IPS-NIHi7 (cell line): ENCODE measurements at regions not wholly inside any gene's neighbourhood (a gene's known extent, or its start where the extent isn't known, plus 50 kb on each side); places are given as distances from the start of the nearest gene placed in this dataset.

Experiments used
- DNase-seq: peaks from one replicate; pipeline ENCODE4 v3.0.0; 2012; ENCODE audit warnings: mixed read lengths; ENCODE audit errors: extremely low spot score

GRCh38 chrX:39941332-39941920, 156.3 kb downstream of the BCOR start:
- no peak for DNase-seq

DNA sequence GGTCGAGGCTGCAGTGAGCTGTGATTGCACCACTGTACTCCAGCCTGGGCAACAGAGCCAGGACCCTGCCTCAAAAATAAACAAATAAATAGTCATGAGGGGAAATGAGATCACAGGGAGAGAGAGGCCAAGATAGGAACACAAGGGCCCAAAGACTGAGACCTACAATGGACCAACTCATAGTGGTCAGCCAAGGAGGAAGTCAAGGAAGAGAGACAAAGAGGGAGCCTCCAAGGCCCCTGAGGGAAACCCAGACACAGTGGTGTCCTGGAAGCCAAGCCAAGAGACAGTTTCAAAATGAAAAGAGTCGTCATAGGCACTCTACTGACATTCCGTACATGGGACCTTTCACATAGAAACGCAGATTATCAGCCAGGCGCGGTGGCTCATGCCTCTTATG, 153.3 kb downstream of the BCOR start:
- DNase-seq: no peak

GRCh38 chrX:39945709-39946108, 152.0 kb downstream of the BCOR start:
- no peak for DNase-seq

DNA sequence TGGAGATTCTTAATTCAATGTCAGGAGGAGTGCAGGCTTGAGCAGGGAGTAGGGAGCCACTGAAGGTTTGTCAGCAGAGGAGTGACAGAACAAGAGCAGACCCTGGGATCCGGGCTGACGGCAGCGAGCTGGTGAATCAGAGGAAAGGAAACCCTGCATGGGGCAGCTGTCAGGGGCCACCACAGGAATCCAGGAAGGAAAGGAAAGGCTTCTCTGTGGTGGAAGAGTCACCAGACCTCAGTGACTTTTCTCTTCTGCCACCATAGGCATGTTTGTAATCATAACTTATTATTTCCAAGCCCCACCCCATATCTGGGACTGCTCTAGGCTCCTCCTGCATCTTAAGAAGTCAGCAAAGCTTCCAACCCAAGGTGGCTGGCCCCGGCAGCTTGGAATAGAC, 150.9 kb downstream of the BCOR start:
- DNase-seq: no peak

- DNase-seq: no peak
These were observed 149.2 kb downstream of the BCOR start for GRCh38 chrX:39948582-39948981.

DNA sequence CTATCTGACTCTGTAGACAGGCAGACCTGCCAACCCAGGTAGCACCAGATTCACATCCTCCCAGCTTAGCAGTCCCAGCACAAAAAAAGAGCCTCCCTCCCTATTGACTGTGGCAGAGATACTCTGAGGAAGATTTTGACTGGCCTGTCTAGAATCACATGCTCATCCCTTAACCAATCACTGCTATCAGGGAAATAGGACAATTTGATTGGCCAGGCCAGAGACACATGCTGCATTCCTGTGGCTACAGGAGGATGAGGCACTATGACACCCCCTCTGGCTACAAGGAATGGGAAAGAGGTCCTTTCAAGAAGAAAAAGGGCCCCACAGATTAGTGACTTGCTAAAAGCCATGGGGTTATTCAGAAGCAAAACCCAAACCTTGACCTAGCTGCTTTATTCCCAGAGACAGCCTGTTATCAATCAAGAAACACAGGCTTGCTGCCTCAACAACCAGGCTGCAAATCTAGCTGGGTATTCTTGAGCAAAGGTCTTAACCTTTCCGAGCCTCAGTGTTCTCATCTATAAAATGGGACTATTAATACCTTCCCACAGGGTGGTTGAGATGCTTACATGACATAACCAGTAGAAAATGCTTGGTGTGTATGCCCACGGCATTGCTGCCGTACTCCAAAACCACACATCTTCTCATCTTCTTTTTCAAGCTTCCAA, 147.6 kb downstream of the BCOR start:
- DNase-seq: no peak

DNA sequence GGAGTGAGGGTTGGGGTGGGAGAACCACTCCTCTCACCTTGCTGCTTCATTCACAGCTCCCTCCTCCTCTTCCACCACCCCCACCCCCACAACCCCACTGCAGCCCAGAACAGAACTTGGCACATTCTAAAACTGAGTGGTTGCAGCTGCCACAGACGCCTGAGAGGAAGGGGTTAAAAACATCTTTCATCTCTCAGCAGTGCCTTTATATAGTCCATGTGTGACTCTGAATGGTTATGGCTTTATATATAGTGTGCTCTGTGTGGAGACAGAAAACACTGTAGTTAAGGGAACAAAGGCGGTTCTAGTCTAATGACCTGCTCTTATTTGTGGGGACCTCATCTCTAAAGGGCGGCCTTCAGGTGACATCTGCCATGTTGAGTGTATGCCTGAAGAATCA, 144.8 kb downstream of the BCOR start:
- DNase-seq: no peak

- no peak for DNase-seq
These were observed 143.9 kb downstream of the BCOR start for GRCh38 chrX:39953879-39954278.

DNA sequence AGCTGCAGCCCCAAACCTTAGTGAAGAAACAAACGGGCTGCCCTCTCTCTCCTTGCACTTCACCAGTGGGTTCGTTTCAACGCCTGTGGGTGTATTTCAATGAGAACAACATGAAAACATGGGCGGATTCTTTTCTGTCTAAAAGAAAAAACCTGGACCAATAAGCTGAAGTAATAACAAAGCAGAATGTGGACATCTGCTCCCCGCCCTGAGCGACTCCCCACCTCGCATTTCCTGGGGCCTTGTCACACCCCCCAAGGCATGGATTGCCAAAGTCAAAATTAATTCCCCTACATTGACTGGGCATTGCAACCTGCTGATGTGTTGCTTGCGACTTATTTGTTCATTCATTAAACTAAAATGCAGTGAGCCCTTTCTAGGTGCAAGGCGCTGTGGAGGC, 142.9 kb downstream of the BCOR start:
- DNase-seq: no peak

DNA sequence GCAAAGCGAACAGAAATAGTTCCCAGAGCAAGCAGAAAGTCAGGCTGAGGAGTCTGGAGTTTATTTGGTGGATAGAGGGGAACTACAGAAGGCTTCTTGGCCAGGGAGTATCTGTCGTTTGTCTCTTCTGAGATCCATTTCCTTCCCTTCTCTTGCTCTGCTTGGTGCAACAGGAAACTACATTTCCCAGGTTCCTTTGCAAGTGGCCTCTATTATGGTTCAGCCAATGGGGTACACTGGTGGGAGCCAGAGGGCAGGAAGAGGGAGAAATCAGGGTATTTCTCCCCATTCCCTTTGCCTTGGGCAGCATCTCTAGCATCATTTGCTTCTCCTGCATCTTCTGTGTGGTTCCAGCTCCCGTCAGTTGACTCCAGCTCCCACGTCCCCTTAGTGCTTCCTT, 142.1 kb downstream of the BCOR start:
- no peak for DNase-seq

GRCh38 chrX:39956803-39957394, 140.9 kb downstream of the BCOR start:
- DNase-seq: no peak

- no peak for DNase-seq
These were observed 139.8 kb downstream of the BCOR start for GRCh38 chrX:39957816-39958566.

DNA sequence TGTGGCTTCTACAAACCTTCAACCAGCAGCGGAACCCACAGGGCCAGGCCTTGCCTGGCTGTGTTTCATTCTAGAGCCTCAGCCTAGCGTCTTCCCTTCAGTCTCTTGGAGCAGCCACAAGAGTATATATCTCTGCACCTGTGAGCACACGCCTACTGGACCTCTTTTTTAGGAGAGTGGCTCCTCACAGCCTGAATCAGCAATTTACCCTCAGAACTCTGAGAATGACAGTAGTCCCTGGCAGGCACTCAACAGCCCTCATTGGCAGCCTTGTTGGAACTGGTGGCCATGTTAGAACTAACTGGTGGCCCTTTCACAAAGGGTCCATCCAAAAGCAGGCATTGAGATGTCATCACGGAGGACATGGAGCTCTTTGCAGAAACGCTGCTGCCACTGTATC, 138.9 kb downstream of the BCOR start:
- no peak for DNase-seq

DNA sequence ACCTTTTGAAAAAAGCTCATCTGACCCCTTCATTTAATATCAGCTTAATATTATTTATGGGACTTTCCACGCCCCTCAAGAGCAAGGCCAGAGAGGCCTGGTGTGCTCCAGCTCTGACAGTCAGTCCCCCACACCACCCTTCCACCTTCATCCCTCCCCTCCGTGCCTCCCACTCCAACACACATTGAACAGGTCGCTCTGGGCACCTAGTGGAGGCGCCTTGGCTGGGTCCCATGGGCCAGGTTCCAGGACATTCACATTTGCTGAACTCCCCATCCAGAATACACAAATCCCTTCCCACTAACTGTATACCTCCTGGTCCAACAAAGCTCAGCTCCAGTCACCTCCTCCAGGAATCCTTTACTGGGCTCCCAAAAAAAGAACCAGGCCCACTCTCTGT, 137.5 kb downstream of the BCOR start:
- DNase-seq: no peak

GRCh38 chrX:39961441-39961840, 136.3 kb downstream of the BCOR start:
- DNase-seq: no peak

- no peak for DNase-seq
These were observed 132.6 kb downstream of the BCOR start for GRCh38 chrX:39965051-39965573.

- no peak for DNase-seq
These were observed 131.6 kb downstream of the BCOR start for GRCh38 chrX:39966176-39966575.

GRCh38 chrX:39967348-39967747, 130.4 kb downstream of the BCOR start:
- DNase-seq: no peak

DNA sequence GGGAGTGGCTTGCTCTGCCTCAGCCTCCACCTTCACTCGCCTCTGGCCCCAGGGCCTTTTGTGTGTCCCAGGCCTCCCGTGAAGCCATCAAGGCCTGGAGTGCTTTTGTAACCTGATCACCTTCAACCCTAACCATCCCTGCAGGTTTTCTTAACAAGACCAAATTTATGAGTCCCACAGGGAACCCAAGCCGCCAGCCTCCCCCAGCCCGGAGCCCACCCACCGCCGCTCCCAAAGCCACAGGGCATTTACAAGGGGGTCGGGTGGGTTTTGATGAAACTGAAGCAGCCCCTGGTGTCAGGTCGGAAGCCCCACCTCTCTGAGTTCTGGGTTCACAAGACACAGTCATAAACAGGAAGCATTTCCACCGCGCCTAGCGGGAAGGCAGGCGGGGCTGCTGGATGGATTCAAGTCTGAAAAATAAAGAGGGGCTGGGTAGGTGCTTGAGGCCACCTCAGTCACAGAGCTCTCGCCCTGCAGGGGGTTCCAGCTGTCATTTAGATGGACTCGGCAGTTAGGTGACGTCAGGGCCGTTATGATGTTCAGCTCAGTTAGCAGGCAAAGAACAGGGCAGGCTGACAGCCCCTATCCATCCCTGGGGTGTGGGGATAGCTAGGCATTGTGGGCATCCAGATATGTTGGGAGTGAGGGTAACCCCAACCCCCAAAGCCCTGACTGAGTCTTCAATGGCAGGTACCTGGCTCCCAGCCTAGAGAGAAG, 128.5 kb downstream of the BCOR start:
- peak; percentile 69 for DNase-seq

GRCh38 chrX:39969819-39970504, 127.8 kb downstream of the BCOR start:
- DNase-seq: no peak

GRCh38 chrX:39971760-39972159, 126.0 kb downstream of the BCOR start:
- DNase-seq: no peak
